Stimulated activated CD8-positive, alpha-beta memory T cell treated with anti-CD3 and anti-CD28 coated beads, Interleukin-7, amount 100 ng/mL, for 1 hour (primary cell): ENCODE measurements at regions not wholly inside any gene's neighbourhood (a gene's known extent, or its start where the extent isn't known, plus 50 kb on each side); places are given as distances from the start of the nearest gene placed in this dataset.
"Not testable (repeated sequence)": the region's sequence is repeated elsewhere in the genome, so short reads cannot be mapped to it uniquely, and the experiment has no call there.

ENCODE experiments used
- DNase-seq, 2 donors: peaks; one replicate each; pipeline ENCODE4 v3.0.0-alpha.2; 2020; ENCODE audit warnings: low read depth in 2 of 2

- no peak for DNase-seq
Measured at GRCh38 chr20:19114410-19114809, 98.0 kb upstream of the SLC24A3 start.

- no peak for DNase-seq
Measured at GRCh38 chr20:19115581-19115980, 96.9 kb upstream of the SLC24A3 start.

- no peak for DNase-seq
Measured at GRCh38 chr20:19120011-19120410, 92.4 kb upstream of the SLC24A3 start.

- DNase-seq: no peak
Measured at GRCh38 chr20:19120569-19120968, 91.9 kb upstream of the SLC24A3 start.

- DNase-seq: no peak
Measured at GRCh38 chr20:19121463-19121862, 91.0 kb upstream of the SLC24A3 start.

GRCh38 chr20:19121916-19122315, 90.5 kb upstream of the SLC24A3 start:
- no peak for DNase-seq

- DNase-seq: no peak
Measured at GRCh38 chr20:19122395-19122794, 90.0 kb upstream of the SLC24A3 start.

- DNase-seq: no peak
Measured at GRCh38 chr20:19125508-19125907, 86.9 kb upstream of the SLC24A3 start.

GRCh38 chr20:19129306-19129705, 83.1 kb upstream of the SLC24A3 start:
- DNase-seq: no peak

GRCh38 chr20:19129976-19130612, 82.3 kb upstream of the SLC24A3 start:
- DNase-seq: no peak

GRCh38 chr20:19130613-19130984, 81.8 kb upstream of the SLC24A3 start:
- no peak for DNase-seq

- no peak for DNase-seq
Measured at GRCh38 chr20:19137641-19138040, 74.8 kb upstream of the SLC24A3 start.

GRCh38 chr20:19138758-19139157, 73.7 kb upstream of the SLC24A3 start:
- no peak for DNase-seq

GRCh38 chr20:19139584-19139983, 72.9 kb upstream of the SLC24A3 start:
- not testable (repeated sequence) for DNase-seq

GRCh38 chr20:19141998-19142397, 70.4 kb upstream of the SLC24A3 start:
- no peak for DNase-seq

- no peak for DNase-seq
Measured at GRCh38 chr20:19143890-19144289, 68.6 kb upstream of the SLC24A3 start.

GRCh38 chr20:19161336-19161735, 51.1 kb upstream of the SLC24A3 start:
- no peak for DNase-seq
